Epithelial cell of proximal tubule (primary cell): ENCODE measurements at regions not wholly inside any gene's neighbourhood (a gene's known extent, or its start where the extent isn't known, plus 50 kb on each side); places are given as distances from the start of the nearest gene placed in this dataset.

ENCODE experiments used
- DNase-seq: peaks from one replicate; pipeline ENCODE4 v3.0.0-alpha.2; 2011; ENCODE audit warnings: low read depth
- H3K4me3 ChIP-seq: 2 replicates; pipeline ENCODE4 v1.5.1; 2011; ENCODE audit warnings: low read depth, mild to moderate bottlenecking, low read length
- TF ChIP-seq, protein P1 (sequence below): conservative IDR thresholded peaks from 2 replicates; pipeline ENCODE4 v1.5.1; 2012; ENCODE audit warnings: low read depth, mild to moderate bottlenecking, low read length

DNA sequence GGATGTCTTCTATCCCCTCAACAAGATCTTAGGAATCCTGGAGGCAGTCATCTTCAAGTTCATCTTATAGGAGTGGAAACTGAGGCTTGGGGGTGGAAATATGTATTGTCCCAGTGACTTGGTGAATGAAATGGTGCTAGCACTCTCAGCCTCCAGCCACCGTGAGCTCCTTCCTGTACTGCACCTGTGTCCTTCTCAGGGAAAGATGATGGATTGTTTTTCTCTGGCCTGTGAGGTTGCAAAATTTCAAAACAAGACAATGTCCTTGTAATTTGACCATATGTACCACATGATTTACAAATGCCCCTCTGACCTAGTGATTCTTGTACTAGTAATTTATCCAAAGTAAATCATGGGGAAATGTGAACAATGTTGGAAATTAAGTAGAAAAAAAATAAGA lies 71.0 kb upstream of the CHCHD3 start:
- TF ChIP-seq, protein P1, sequence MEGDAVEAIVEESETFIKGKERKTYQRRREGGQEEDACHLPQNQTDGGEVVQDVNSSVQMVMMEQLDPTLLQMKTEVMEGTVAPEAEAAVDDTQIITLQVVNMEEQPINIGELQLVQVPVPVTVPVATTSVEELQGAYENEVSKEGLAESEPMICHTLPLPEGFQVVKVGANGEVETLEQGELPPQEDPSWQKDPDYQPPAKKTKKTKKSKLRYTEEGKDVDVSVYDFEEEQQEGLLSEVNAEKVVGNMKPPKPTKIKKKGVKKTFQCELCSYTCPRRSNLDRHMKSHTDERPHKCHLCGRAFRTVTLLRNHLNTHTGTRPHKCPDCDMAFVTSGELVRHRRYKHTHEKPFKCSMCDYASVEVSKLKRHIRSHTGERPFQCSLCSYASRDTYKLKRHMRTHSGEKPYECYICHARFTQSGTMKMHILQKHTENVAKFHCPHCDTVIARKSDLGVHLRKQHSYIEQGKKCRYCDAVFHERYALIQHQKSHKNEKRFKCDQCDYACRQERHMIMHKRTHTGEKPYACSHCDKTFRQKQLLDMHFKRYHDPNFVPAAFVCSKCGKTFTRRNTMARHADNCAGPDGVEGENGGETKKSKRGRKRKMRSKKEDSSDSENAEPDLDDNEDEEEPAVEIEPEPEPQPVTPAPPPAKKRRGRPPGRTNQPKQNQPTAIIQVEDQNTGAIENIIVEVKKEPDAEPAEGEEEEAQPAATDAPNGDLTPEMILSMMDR: no peak
- DNase-seq: no peak
- no peak overlapping the region for H3K4me3 ChIP-seq

DNA sequence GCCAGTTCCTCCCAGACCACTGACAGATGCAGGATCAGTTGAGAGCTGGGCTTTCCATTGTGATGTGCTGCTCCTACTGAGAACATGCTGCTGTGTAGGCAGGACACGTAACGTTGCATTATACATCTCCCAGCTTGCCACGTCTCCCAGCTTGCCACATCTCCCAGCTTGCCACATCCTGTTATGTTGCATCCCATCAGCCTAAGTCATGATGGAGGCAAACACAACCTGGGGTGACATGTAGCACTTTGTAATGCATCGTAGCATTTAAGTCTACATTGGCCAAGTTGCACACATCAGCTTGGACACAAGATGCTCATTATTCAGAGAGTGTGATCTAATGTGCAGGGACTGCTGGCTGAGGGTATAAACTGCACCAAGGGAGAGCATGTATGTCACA lies 73.3 kb upstream of the CHCHD3 start:
- no peak overlapping the region for H3K4me3 ChIP-seq
- no peak for DNase-seq
- TF ChIP-seq, protein P1: no peak

- no peak overlapping the region for H3K4me3 ChIP-seq
- no peak for DNase-seq
- TF ChIP-seq, protein P1: no peak
Measured at GRCh38 chr7:133155642-133156041, 73.8 kb upstream of the CHCHD3 start.

- TF ChIP-seq, protein P1: no peak
- DNase-seq: no peak
- H3K4me3 ChIP-seq: no peak overlapping the region
Measured at GRCh38 chr7:133157045-133157444, 75.2 kb upstream of the CHCHD3 start.

- H3K4me3 ChIP-seq: no peak overlapping the region
- DNase-seq: no peak
- TF ChIP-seq, protein P1: no peak
Measured at GRCh38 chr7:133164498-133164897, 82.6 kb upstream of the CHCHD3 start.

- TF ChIP-seq, protein P1: no peak
- H3K4me3 ChIP-seq: no peak overlapping the region
- no peak for DNase-seq
Measured at GRCh38 chr7:133165001-133165400, 83.1 kb upstream of the CHCHD3 start.

DNA sequence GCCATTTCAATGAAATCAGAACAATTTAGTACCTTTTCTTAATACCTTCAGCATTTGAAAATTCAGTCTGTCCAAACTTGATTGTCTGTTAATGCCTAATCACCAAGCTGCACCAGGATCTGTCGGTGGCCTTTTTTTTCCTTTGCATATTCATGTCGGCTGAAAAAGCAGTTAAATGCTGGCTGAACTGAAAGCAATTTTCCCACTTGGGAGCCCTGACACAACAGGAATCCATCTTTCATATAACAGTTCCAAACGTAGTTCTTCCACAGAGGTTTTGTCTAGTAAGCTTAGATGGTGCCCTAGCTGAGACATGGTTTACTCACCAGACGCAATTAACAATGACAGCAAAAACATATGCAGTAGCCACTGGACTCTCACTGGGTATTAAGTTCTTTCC lies 83.6 kb upstream of the CHCHD3 start:
- DNase-seq: no peak
- no peak overlapping the region for H3K4me3 ChIP-seq
- TF ChIP-seq, protein P1: no peak
